Cardiac muscle cell (in vitro differentiated cells and primary cell): ENCODE measurements at regions not wholly inside any gene's neighbourhood (a gene's known extent, or its start where the extent isn't known, plus 50 kb on each side); places are given as distances from the start of the nearest gene placed in this dataset.

Experiments
- DNase-seq, 2 donors: peaks; one replicate each; pipeline versions ENCODE4 v3.0.0 to v3.0.0-alpha.2; 2010 to 2017; ENCODE audit warnings: low read depth in 1 of 2, low spot score in 1 of 2
- H3K27ac ChIP-seq: fragments of 200-600 bp; sonication (generic); 2 replicates; pipeline ENCODE4 v1.5.1; 2016
- H3K27me3 ChIP-seq: fragments of 200-600 bp; sonication (generic); 2 replicates; pipeline ENCODE4 v1.6.0; 2016; ENCODE audit warnings: control low read depth
- H3K36me3 ChIP-seq: fragments of 200-600 bp; sonication (generic); 2 replicates; pipeline ENCODE4 v1.5.1; 2016; ENCODE audit warnings: control low read depth
- H3K4me1 ChIP-seq: fragments of 200-600 bp; sonication (generic); 2 replicates; pipeline ENCODE4 v1.8.1; 2017; ENCODE audit warnings: low read depth, mild to moderate bottlenecking, mixed run types
- H3K4me3 ChIP-seq: fragments of 200-600 bp; sonication (generic); 2 replicates; pipeline ENCODE4 v1.5.1; 2016; ENCODE audit warnings: mild to moderate bottlenecking
- H3K9me3 ChIP-seq: fragments of 200-600 bp; sonication (generic); 2 replicates; pipeline ENCODE4 v1.5.1; 2017; ENCODE audit warnings: low read depth, mild to moderate bottlenecking, control low read depth
- TF ChIP-seq, protein P1 (sequence below): IDR thresholded peaks from 2 replicates; pipeline ENCODE4 v1.5.1; 2012; ENCODE audit warnings: low read depth, mild to moderate bottlenecking, low read length

DNA sequence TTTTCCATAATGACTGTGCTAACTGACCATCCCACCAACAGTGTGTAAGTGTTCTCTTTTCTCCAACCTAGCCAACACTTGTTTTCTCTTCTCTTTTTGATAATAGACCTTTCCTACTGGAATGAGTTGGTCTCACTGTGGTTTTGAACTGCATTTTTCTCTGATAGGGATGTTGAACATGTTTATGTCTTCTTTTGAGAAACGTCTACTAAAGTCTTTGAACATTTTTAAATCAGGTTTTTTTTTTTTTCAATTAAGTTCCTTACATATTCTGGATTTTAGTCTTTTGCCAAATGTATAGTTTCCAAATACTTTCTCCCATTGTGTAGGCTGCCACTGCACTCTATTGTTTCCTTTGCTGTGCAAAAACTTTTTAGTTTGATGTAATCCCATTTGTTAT is 405.5 kb upstream of the FIGN start:
- Histone ChIP-seq H3K9me3 (no peaks in the 10 kb centered on the region), H3K27me3 (no peaks in the 10 kb centered on the region), H3K27ac (no peak overlapping the region), H3K36me3 (no peaks in the 10 kb centered on the region), H3K4me3 (no peak overlapping the region), H3K4me1 (peaks cover 6% of the 10 kb centered on the region)
- DNase-seq, result peak in 1 of 2 donors; percentile 3
- TF ChIP-seq, protein P1, sequence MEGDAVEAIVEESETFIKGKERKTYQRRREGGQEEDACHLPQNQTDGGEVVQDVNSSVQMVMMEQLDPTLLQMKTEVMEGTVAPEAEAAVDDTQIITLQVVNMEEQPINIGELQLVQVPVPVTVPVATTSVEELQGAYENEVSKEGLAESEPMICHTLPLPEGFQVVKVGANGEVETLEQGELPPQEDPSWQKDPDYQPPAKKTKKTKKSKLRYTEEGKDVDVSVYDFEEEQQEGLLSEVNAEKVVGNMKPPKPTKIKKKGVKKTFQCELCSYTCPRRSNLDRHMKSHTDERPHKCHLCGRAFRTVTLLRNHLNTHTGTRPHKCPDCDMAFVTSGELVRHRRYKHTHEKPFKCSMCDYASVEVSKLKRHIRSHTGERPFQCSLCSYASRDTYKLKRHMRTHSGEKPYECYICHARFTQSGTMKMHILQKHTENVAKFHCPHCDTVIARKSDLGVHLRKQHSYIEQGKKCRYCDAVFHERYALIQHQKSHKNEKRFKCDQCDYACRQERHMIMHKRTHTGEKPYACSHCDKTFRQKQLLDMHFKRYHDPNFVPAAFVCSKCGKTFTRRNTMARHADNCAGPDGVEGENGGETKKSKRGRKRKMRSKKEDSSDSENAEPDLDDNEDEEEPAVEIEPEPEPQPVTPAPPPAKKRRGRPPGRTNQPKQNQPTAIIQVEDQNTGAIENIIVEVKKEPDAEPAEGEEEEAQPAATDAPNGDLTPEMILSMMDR, result no peak

DNA sequence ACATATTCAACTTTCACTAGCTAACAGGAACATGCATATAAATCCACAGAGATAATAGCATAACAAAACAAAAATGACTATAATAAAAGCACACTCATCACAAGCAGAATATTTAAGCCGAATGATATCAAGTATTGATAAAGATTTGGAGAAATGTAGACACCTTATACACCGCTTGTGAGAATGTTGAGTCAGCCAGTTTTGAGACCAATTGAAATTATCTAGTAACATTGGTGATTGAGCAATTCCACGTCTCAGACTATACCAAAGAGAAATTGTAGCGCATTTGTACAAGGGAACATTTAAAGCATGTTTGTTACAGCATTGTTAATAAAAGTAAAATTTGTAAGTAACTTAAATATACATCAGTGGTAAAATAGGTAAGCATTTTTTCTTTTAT is 402.9 kb upstream of the FIGN start:
- DNase-seq, result no peak
- H3K27me3 ChIP-seq, result no peaks in the 10 kb centered on the region

DNA sequence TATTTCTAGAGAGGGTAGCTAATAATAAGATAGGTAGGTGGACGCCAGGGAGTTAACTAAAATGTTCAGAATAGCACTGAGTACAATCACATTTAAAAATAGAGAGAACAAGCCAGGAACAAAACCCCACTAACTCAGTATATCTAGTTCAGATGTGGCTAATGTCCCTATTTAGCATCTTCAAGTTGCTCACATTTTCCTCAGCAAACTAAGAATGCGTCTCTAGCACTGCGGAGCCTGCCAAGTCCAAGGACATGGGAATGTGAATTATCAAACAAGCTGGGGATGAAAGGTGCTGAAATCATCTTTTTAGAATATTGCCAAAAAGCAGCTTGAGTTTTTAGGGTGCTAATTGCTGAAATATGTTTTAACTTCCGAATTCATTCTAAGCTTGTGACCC is 398.5 kb upstream of the FIGN start:
- Histone ChIP-seq H3K36me3 (no peaks in the 10 kb centered on the region), H3K4me3 (no peak overlapping the region), H3K9me3 (no peaks in the 10 kb centered on the region), H3K27me3 (no peaks in the 10 kb centered on the region), H3K27ac (no peak overlapping the region), H3K4me1 (no peaks in the 10 kb centered on the region)
- DNase-seq, result peak in 1 of 2 donors; percentile 2
- TF ChIP-seq, protein P1, result no peak

More for the DNA sequence above, 402.9 kb upstream of the FIGN start:
- no peaks in the 10 kb centered on the region for H3K4me1 ChIP-seq
- no peaks in the 10 kb centered on the region for H3K9me3 ChIP-seq
- H3K27ac ChIP-seq, result no peak overlapping the region
- H3K4me3 ChIP-seq, result no peak overlapping the region
- TF ChIP-seq, protein P1, result no peak
- H3K36me3 ChIP-seq, result no peaks in the 10 kb centered on the region

DNA sequence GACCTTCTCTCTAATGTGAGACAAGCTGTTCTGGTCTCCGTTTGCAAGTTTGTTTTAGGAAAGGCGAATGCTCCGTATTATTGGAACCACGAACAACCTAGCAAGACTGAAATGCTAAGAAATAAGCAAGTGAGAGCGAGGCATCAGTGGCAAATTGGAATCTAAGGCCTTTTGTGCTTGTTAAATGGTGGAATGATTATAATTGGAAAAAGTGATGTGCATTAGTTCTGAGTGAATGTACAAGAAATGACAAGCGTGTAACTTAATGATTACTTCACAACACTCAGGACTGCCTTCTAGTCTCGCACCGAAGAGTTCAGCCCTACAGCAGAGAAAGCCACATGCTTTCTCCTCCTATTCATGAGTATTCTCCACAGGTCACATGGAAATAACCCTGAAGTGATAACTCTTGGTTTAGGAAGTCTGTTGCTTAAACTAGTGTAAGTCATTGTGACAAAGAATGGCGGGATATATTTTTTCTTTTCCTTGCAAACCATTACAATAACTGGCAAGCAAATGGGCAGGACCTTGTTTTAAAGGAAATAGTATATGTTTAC is 392.2 kb upstream of the FIGN start:
- no peak for DNase-seq
- TF ChIP-seq, protein P1, result no peak
- H3K4me1 ChIP-seq, result no peaks in the 10 kb centered on the region

DNA sequence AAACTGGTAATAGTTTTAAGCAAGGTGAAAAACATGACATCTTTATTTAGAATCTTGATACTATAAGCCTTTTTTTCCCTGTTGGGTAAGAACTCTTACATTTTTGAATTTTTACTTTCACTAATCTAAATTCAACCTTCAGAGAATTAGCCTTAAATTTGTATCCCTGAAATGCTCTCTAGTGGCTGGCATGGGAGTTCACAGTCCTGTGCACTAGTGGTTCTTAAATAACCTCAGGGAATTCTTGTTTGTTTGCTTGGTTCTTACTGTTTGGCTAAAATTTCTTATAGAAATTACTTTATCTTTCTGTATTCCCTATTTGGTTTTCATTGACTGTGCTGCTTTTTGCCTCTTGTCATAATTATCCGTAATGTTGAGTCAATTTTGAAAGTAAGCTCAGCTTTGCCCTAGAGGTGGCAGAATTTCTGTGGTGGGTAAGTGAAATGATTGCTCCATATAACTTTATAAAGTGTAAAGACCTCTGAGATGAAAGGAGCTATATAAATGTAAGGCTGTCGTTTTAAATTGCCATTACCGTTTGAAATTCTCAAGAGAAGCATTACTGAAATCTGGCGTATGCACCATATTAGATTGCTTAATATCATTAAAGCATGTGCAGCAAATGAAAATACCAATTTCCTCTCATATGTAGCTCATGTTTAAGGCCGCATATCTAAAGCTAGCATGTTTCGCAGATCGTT is 391.3 kb upstream of the FIGN start:
- H3K27ac ChIP-seq, result no peak overlapping the region
- H3K4me1 ChIP-seq, result no peaks in the 10 kb centered on the region
- peak in 1 of 2 donors; percentile 10 for DNase-seq
- no peaks in the 10 kb centered on the region for H3K27me3 ChIP-seq
- no peaks in the 10 kb centered on the region for H3K36me3 ChIP-seq
- H3K4me3 ChIP-seq, result no peak overlapping the region
- H3K9me3 ChIP-seq, result no peaks in the 10 kb centered on the region
- TF ChIP-seq, protein P1, result no peak

More for the DNA sequence above, 392.2 kb upstream of the FIGN start:
- Histone ChIP-seq H3K9me3 (no peaks in the 10 kb centered on the region), H3K36me3 (no peaks in the 10 kb centered on the region), H3K27me3 (no peaks in the 10 kb centered on the region), H3K27ac (no peak overlapping the region), H3K4me3 (no peak overlapping the region)
